ENCODE measurements at regions not wholly inside any gene's neighbourhood (a gene's known extent, or its start where the extent isn't known, plus 50 kb on each side); places are given as distances from the start of the nearest gene placed in this dataset.

DNA sequence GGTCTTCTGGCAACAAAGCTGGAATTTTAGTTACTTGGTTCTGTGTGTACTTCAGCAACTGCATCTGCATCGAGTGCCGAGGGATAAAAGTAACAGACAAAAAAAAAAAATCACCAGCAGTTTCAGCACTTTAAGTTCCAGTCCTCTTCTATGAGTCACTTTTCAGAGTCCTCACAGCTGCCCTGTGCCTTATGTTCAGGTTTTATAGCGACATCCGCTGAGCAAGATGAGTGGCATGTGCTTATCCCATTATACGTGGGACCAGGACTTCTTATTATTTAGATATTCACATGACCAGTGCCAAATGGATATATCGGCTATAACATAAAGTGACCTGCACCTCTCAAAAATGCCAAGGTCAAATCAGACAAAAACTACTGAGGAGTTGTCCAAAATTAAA, 242.9 kb downstream of the FOXA2 start:
- Histone ChIP-seq H3K9ac (ENCODE audit: low read length) (no peak overlapping the region), H3F3A (ENCODE audit: insufficient read depth) (no peaks in the 10 kb centered on the region), H3K27ac (ENCODE audit: low read depth, low read length) (no peak overlapping the region), H3K9me3 (ENCODE audit: insufficient read depth, low read length) (no peaks in the 10 kb centered on the region), H3K36me3 (ENCODE audit: low read length) (no peaks in the 10 kb centered on the region), H2AFZ (ENCODE audit: low read depth, low read length, severe bottlenecking) (no peak overlapping the region), H4K20me1 (ENCODE audit: low read depth, low read length) (no peaks in the 10 kb centered on the region), H3K9me2 (replicated peaks; ENCODE audit: insufficient read depth, low read length) (no peaks in the 10 kb centered on the region), H3K27me3 (ENCODE audit: low read length) (no peaks in the 10 kb centered on the region), H3K4me2 (ENCODE audit: low read depth, low read length, poor library complexity, severe bottlenecking) (no peak overlapping the region), H3K79me2 (ENCODE audit: insufficient read depth, low read length) (no peaks in the 10 kb centered on the region), H3K4me3 (ENCODE audit: insufficient read depth, low read length, poor library complexity, severe bottlenecking) (no peak overlapping the region)
- TF ChIP-seq CTCF (IDR thresholded peaks at IDR 0.05; ENCODE audit: insufficient read depth, low read length, poor library complexity, severe bottlenecking) = no peak
- TF ChIP-seq EZH2phosphoT487 (conservative IDR thresholded peaks at IDR 0.05; ENCODE audit: low read length) = no peak

DNA sequence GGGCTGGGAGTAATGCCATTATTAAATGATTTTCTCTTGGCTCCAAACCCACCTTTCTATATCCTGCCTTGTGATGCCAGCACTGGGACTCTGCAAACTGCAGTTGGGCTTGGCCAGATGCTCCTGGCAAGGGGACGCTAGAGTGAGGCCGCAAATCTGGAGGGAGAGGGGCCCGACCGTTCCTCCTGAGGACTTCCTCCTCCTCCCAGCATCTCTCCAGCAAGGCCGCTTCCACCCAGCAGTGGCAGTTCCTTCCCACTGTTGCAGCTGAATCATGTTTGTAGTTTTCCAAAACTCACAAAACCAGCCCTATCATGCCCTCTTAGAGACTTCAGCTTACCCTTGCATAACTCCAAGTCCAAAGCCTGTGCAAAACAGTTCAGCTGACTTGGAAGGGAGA, 244.4 kb downstream of the FOXA2 start:
- Histone ChIP-seq H3K27me3 (ENCODE audit: low read length) (no peaks in the 10 kb centered on the region), H3F3A (ENCODE audit: insufficient read depth) (no peaks in the 10 kb centered on the region), H2AFZ (ENCODE audit: low read depth, low read length, severe bottlenecking) (no peak overlapping the region), H3K9me3 (ENCODE audit: insufficient read depth, low read length) (no peaks in the 10 kb centered on the region), H3K9ac (ENCODE audit: low read length) (no peak overlapping the region), H3K79me2 (ENCODE audit: insufficient read depth, low read length) (no peaks in the 10 kb centered on the region), H3K4me3 (ENCODE audit: insufficient read depth, low read length, poor library complexity, severe bottlenecking) (no peak overlapping the region), H4K20me1 (ENCODE audit: low read depth, low read length) (no peaks in the 10 kb centered on the region), H3K36me3 (ENCODE audit: low read length) (no peaks in the 10 kb centered on the region), H3K4me2 (ENCODE audit: low read depth, low read length, poor library complexity, severe bottlenecking) (no peak overlapping the region), H3K27ac (ENCODE audit: low read depth, low read length) (no peak overlapping the region), H3K9me2 (replicated peaks; ENCODE audit: insufficient read depth, low read length) (no peaks in the 10 kb centered on the region)
- TF ChIP-seq CTCF (IDR thresholded peaks at IDR 0.05; ENCODE audit: insufficient read depth, low read length, poor library complexity, severe bottlenecking) (no peak), EZH2phosphoT487 (conservative IDR thresholded peaks at IDR 0.05; ENCODE audit: low read length) (no peak)

DNA sequence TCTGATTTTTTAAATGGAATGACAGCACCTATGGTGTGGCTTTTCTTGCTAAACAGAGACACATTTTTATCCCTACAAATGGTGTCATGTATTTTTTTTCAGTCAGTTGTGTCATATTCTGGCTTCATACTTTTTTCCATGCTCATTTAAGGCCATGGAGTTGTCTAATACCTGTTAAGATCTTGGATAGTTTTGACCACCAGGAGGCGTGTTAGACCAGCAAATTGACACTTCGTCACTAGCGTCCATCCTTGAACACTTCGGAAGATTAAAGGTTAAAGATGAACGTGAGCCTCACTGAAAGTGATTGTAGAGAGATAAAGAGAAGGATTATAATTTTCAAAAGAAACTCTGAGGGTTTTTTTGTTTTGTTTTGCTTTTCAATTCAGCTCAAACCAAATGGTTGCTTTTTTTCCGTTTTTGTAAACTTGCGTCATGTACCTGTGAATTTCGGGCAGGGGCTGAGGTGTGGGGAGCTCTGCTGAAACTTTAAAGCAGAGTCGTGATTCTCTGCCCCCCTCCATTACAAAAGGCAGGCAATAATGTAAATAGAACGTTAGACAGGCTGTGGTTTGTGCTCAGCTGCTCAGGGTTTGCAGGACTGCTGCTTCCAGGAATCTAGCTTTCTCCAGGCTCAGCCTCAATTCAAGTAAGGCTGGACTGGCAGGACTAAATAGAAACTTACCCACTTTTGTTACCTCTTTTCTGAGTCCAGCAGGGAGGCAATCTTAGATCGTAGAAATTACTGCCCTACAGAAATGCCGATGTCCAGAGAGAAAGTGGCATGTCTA, 245.1 kb downstream of the FOXA2 start:
- H3K36me3 ChIP-seq (ENCODE audit: low read length) = no peaks in the 10 kb centered on the region
- no peaks in the 10 kb centered on the region for H3K79me2 ChIP-seq (ENCODE audit: insufficient read depth, low read length)
- no peaks in the 10 kb centered on the region for H3K9me3 ChIP-seq (ENCODE audit: insufficient read depth, low read length)
- no peak overlapping the region for H3K27ac ChIP-seq (ENCODE audit: low read depth, low read length)
- no peak overlapping the region for H3K4me3 ChIP-seq (ENCODE audit: insufficient read depth, low read length, poor library complexity, severe bottlenecking)
- no peak overlapping the region for H3K9ac ChIP-seq (ENCODE audit: low read length)
- no peaks in the 10 kb centered on the region for H4K20me1 ChIP-seq (ENCODE audit: low read depth, low read length)
- H3K9me2 ChIP-seq (replicated peaks; ENCODE audit: insufficient read depth, low read length) = no peaks in the 10 kb centered on the region
- H2AFZ ChIP-seq (ENCODE audit: low read depth, low read length, severe bottlenecking) = no peak overlapping the region
- no peak overlapping the region for H3K4me2 ChIP-seq (ENCODE audit: low read depth, low read length, poor library complexity, severe bottlenecking)
- no peaks in the 10 kb centered on the region for H3K27me3 ChIP-seq (ENCODE audit: low read length)
- H3F3A ChIP-seq (ENCODE audit: insufficient read depth) = no peaks in the 10 kb centered on the region
- peak; percentile 67 for TF ChIP-seq CTCF (IDR thresholded peaks at IDR 0.05; ENCODE audit: insufficient read depth, low read length, poor library complexity, severe bottlenecking)
- TF ChIP-seq EZH2phosphoT487 (conservative IDR thresholded peaks at IDR 0.05; ENCODE audit: low read length) = no peak
